IMR-90 (cell line): ENCODE measurements at regions not wholly inside any gene's neighbourhood (a gene's known extent, or its start where the extent isn't known, plus 50 kb on each side); places are given as distances from the start of the nearest gene placed in this dataset.

Source experiments
- ATAC-seq: fragments of 200-7000 bp; cut with Tn5 transposase; 2 replicates; pipeline ENCODE4 v1.9.1; 2020; ENCODE audit warnings: low read depth, mild to moderate bottlenecking, moderate library complexity
- BruUV-seq: library from RNA; stranded (reverse); fragments of 400-500 nt; replicated peaks from 2 replicates; lab custom pipeline; 2021; lab: Mats Ljungman, UMichigan
- CTCF ChIA-PET: fragments of 300-600 bp; formaldehyde crosslinking; extraction: SDS; loops from one replicate; lab custom pipeline; 2021; ENCODE audit warnings: antibody characterized with exemption; lab: Yijun Ruan, JAX
- POLR2A ChIA-PET: fragments of 300-600 bp; sonication (Branson Sonifier 250); formaldehyde crosslinking; loops from one replicate; lab custom pipeline; 2022; ENCODE audit warnings: antibody characterized with exemption; ENCODE audit not compliant: unreplicated experiment; lab: Charles Lee
- DNase-seq: peaks from one replicate; pipeline ENCODE4 v3.0.0; 2013
- H2AFZ ChIP-seq: replicated peaks from 2 replicates; pipeline ENCODE3; 2013; ENCODE audit warnings: low read length, mild to moderate bottlenecking; ENCODE audit not compliant: poor library complexity
- H2AK5ac ChIP-seq: 2 replicates; pipeline ENCODE4 v1.6.1; 2013; ENCODE audit warnings: low read depth, low read length, inconsistent platforms
- H2AK9ac ChIP-seq: replicated peaks from 2 replicates; pipeline ENCODE3; 2013; ENCODE audit warnings: mild to moderate bottlenecking, low read depth, low read length, moderate library complexity; ENCODE audit not compliant: poor library complexity
- H2BK120ac ChIP-seq: 2 replicates; pipeline ENCODE4 v1.6.1; 2013; ENCODE audit warnings: low read depth, low read length, inconsistent platforms
- H2BK15ac ChIP-seq: 3 replicates; pipeline ENCODE4 v1.6.1; 2013; ENCODE audit warnings: low read depth, low read length, inconsistent platforms
- H2BK20ac ChIP-seq: 2 replicates; pipeline ENCODE4 v1.6.1; 2013; ENCODE audit warnings: low read depth, mild to moderate bottlenecking, inconsistent platforms, low read length, moderate library complexity
- H2BK5ac ChIP-seq: 2 replicates; pipeline ENCODE4 v1.6.1; 2013; ENCODE audit warnings: mild to moderate bottlenecking, low read depth, low read length, inconsistent platforms; ENCODE audit not compliant: poor library complexity, severe bottlenecking
- H3K14ac ChIP-seq: replicated peaks from 2 replicates; pipeline ENCODE4 v1.6.1; 2013; ENCODE audit warnings: low read depth, low read length, inconsistent platforms
- H3K18ac ChIP-seq: 2 replicates; pipeline ENCODE4 v1.6.1; 2013; ENCODE audit warnings: low read depth, low read length, control low read depth
- H3K23ac ChIP-seq: 2 replicates; pipeline ENCODE4 v1.6.1; 2013; ENCODE audit warnings: low read depth, low read length, inconsistent platforms
- H3K27ac ChIP-seq: 2 replicates; pipeline ENCODE4 v1.5.1; 2013; ENCODE audit warnings: mild to moderate bottlenecking, control low read depth, low read length; ENCODE audit not compliant: insufficient read depth
- H3K27me3 ChIP-seq: 2 replicates; pipeline ENCODE4 v1.6.1; 2013; ENCODE audit warnings: low read length; ENCODE audit not compliant: control insufficient read depth, insufficient read depth
- H3K36me3 ChIP-seq: 2 replicates; pipeline ENCODE4 v1.6.1; 2013; ENCODE audit warnings: low read length, mixed read lengths; ENCODE audit not compliant: control insufficient read depth, insufficient read depth
- H3K4ac ChIP-seq: 2 replicates; pipeline ENCODE4 v1.6.1; 2013; ENCODE audit warnings: low read depth, low read length, inconsistent platforms
- H3K4me1 ChIP-seq: 2 replicates; pipeline ENCODE4 v1.6.1; 2013; ENCODE audit warnings: low read length, mixed read lengths; ENCODE audit not compliant: control insufficient read depth, insufficient read depth
- H3K4me2 ChIP-seq: 2 replicates; pipeline ENCODE4 v1.6.1; 2013; ENCODE audit warnings: low read depth, mild to moderate bottlenecking, control low read depth, low read length, moderate library complexity
- H3K4me3 ChIP-seq: 2 replicates; pipeline ENCODE4 v1.5.1; 2013; ENCODE audit warnings: low read depth, mild to moderate bottlenecking, control low read depth, low read length, moderate library complexity; ENCODE audit not compliant: insufficient read depth
- H3K56ac ChIP-seq: 2 replicates; pipeline ENCODE4 v1.6.1; 2013; ENCODE audit warnings: low read length, inconsistent platforms; ENCODE audit not compliant: insufficient read depth; ENCODE audit errors: extremely low read depth
- H3K79me1 ChIP-seq, 2 experiments: 2 replicates each; pipeline ENCODE4 v1.6.1; 2013; ENCODE audit warnings: low read length in 2 of 2, inconsistent platforms in 1 of 2, low read depth in 1 of 2
- H3K9ac ChIP-seq: 2 replicates; pipeline ENCODE4 v1.6.1; 2013; ENCODE audit warnings: low read depth, low read length, control low read depth
- H3K9me1 ChIP-seq: 2 replicates; pipeline ENCODE4 v1.6.1; 2013; ENCODE audit warnings: low read length, inconsistent platforms; ENCODE audit not compliant: insufficient read depth
- H3K9me3 ChIP-seq: 2 replicates; pipeline ENCODE4 v1.6.1; 2013; ENCODE audit warnings: low read length; ENCODE audit not compliant: control insufficient read depth, insufficient read depth
- H4K20me1 ChIP-seq: 2 replicates; pipeline ENCODE4 v1.6.1; 2013; ENCODE audit warnings: low read length, inconsistent platforms; ENCODE audit not compliant: insufficient read depth
- H4K5ac ChIP-seq: 2 replicates; pipeline ENCODE4 v1.6.1; 2013; ENCODE audit warnings: mild to moderate bottlenecking, low read depth, low read length, control low read depth
- H4K8ac ChIP-seq, 2 experiments: 2 replicates each; pipeline ENCODE4 v1.6.1; 2013; ENCODE audit warnings: low read depth in 2 of 2, low read length in 2 of 2, control low read depth in 1 of 2, inconsistent platforms in 1 of 2
- H4K91ac ChIP-seq: 2 replicates; pipeline ENCODE4 v1.6.1; 2013; ENCODE audit warnings: low read depth, low read length, inconsistent platforms; ENCODE audit not compliant: insufficient read depth
- BHLHE40 ChIP-seq: fragments of 150-350 bp; IDR thresholded peaks from 2 replicates; pipeline ENCODE4 v1.6.1; 2016; ENCODE audit warnings: mild to moderate bottlenecking, low read depth, low read length
- ELK1 ChIP-seq: fragments of 150-350 bp; IDR thresholded peaks from 2 replicates; pipeline ENCODE4 v1.6.1; 2016; ENCODE audit warnings: low read depth, mild to moderate bottlenecking, low read length, moderate library complexity, borderline replicate concordance
- MAZ ChIP-seq: IDR thresholded peaks from 2 replicates; pipeline ENCODE4 v1.6.1; 2012; ENCODE audit warnings: low read depth, mild to moderate bottlenecking, low read length, improper control_type of control experiment, moderate library complexity, borderline replicate concordance
- RFX5 ChIP-seq: IDR thresholded peaks from 2 replicates; pipeline ENCODE4 v1.8.0; 2012; ENCODE audit warnings: low read depth, mild to moderate bottlenecking, low read length, moderate library complexity
- SMC3 ChIP-seq: fragments of 150-350 bp; IDR thresholded peaks from 2 replicates; pipeline ENCODE4 v1.6.1; 2016; ENCODE audit warnings: low read depth, mild to moderate bottlenecking, antibody characterized with exemption, low read length, moderate library complexity
- WGBS, 2 experiments: methylation state at CpG; one replicate each; pipeline versions ENCODE4 v1.1.5 to v1.1.7; 2013; ENCODE audit warnings: missing lambda C conversion rate in 2 of 2; ENCODE audit not compliant: insufficient read length in 1 of 2; ENCODE audit errors: extremely low coverage in 2 of 2; 5-methylcytosine and 5-hydroxymethylcytosine counted together
- dilution Hi-C: fragments of 300-500 bp; cut with HindIII; formaldehyde crosslinking; loops from one replicate; pipeline ENCODE4 v1.14.3; 2018; ENCODE audit warnings: low sequenced_read_pairs; ENCODE audit not compliant: unreplicated experiment
- in situ Hi-C: fragments of 300-500 bp; cut with MboI; formaldehyde crosslinking; loops from 3 replicates; pipeline ENCODE4 v1.14.3; 2019; ENCODE audit warnings: low sequenced_read_pairs, inconsistent platforms, mixed read lengths
- intact Hi-C: fragments of 100-400 bp; cut with micrococcal nuclease; formaldehyde crosslinking; loops from 2 replicates; pipeline ENCODE4 v1.10.0; 2022

DNA sequence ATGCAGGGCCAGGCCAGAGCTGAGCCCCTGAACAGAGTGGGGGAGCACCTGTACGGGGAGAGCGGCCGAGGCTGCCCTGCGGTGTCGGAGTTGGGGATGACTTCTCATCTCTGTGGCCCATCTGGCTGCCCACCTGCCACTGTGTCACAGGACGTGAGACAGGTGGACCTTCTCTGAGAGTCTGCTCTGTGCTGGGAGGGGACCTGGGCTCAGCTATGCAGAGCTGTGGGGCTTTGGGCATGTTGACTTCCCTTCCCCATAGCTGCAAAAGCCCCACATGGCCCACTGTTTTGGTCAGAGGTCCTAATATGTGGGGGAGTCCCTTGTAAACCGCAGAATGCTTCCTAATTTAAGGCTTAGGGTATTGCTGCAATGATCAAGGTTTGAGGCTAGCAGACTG lies 68.0 kb upstream of the TRPM1 start:
- 74% methylated on average over 5 of the region's 7 CpGs; no CpG with 5 or more reads in 1 of the 2 experiments for WGBS, 2 experiments
- H2BK120ac ChIP-seq, result no peak overlapping the region
- no peak overlapping the region for H4K91ac ChIP-seq
- no peak overlapping the region for H4K8ac ChIP-seq
- ATAC-seq (no peak), DNase-seq (no peak)
- H3K9ac ChIP-seq, result no peak overlapping the region
- no peaks in the 10 kb centered on the region for H3K4me1 ChIP-seq
- ChIA-PET CTCF (no interaction called here), POLR2A (no interaction called here)
- TF ChIP-seq SMC3 (no peak), ELK1 (no peak), MAZ (no peak), BHLHE40 (no peak), RFX5 (no peak)
- H3K4me3 ChIP-seq, result no peak overlapping the region
- H3K27me3 ChIP-seq, result peaks cover 5% of the 10 kb centered on the region; the same call in 1 of the 2 replicates
- H2BK5ac ChIP-seq, result no peak overlapping the region
- no peak overlapping the region for H3K23ac ChIP-seq
- no peak overlapping the region for H2BK20ac ChIP-seq
- no peak overlapping the region for H3K14ac ChIP-seq
- H3K18ac ChIP-seq, result no peak overlapping the region
- H2AK9ac ChIP-seq, result no peak overlapping the region
- H3K4ac ChIP-seq, result no peak overlapping the region
- no peaks in the 10 kb centered on the region for H3K79me1 ChIP-seq
- dilution Hi-C loops (no loop called here), in situ Hi-C loops (no loop called here), intact Hi-C loops (no loop called here)
- H2AFZ ChIP-seq, result no peak overlapping the region
- H3K4me2 ChIP-seq, result no peak overlapping the region
- no peaks in the 10 kb centered on the region for H3K9me1 ChIP-seq
- H3K36me3 ChIP-seq, result no peaks in the 10 kb centered on the region
- no peaks in the 10 kb centered on the region for H4K20me1 ChIP-seq
- no peaks in the 10 kb centered on the region for H3K9me3 ChIP-seq
- no TSS peak for BruUV-seq
- no peak overlapping the region for H3K56ac ChIP-seq
- no peak overlapping the region for H4K5ac ChIP-seq
- H2AK5ac ChIP-seq, result no peak overlapping the region
- H2BK15ac ChIP-seq, result no peak overlapping the region
- H3K27ac ChIP-seq, result no peak overlapping the region
